ENCODE measurements at regions not wholly inside any gene's neighbourhood (a gene's known extent, or its start where the extent isn't known, plus 50 kb on each side); places are given as distances from the start of the nearest gene placed in this dataset.

- H3K4me3 Mint-ChIP-seq = no peak overlapping the region
- peaks cover 0 to 2% (median 0%) of the 10 kb centered on the region in 8 donors for H3K9me3 Mint-ChIP-seq
- Histone ChIP-seq H3K27ac (ENCODE audit: low read depth, low read length) (no peak overlapping the region), H3K9me3 (ENCODE audit: control insufficient read depth in 1 of 2, low read length in 2 of 2) (no peaks in the 10 kb centered on the region), H3K4me3 (ENCODE audit: low read length in 2 of 2) (no peak overlapping the region), H3K36me3 (ENCODE audit: insufficient read depth, low read length) (no peaks in the 10 kb centered on the region), H3K4me1 (ENCODE audit: insufficient read depth, low read length) (no peaks in the 10 kb centered on the region), H3K27me3 (ENCODE audit: insufficient read depth, low read length) (no peaks in the 10 kb centered on the region)
- H3K36me3 Mint-ChIP-seq = no peaks in the 10 kb centered on the region
- H3K27ac Mint-ChIP-seq = no peak overlapping the region
- intact Hi-C loops (cut with micrococcal nuclease) = no loop called here
- ChIA-PET POLR2A (ENCODE audit: partially characterized antibody) (no interaction called here), CTCF (ENCODE audit: partially characterized antibody) (no interaction called here)
- H3K4me1 Mint-ChIP-seq = no peaks in the 10 kb centered on the region
- no peak for DNase-seq
- H3K27me3 Mint-ChIP-seq = peaks cover 8 to 18% of the 10 kb centered on the region in 2 donors
These were observed 192.7 kb downstream of the C11orf91 start for GRCh38 chr11:33507967-33508366.

GRCh38 chr11:33507356-33507755, 193.3 kb downstream of the C11orf91 start:
- intact Hi-C loops (cut with micrococcal nuclease) = no loop called here

GRCh38 chr11:33505093-33505492, 195.5 kb downstream of the C11orf91 start:
- no peak overlapping the region for H3K27ac Mint-ChIP-seq
- intact Hi-C loops (cut with micrococcal nuclease) = no loop called here
- DNase-seq = no peak
- CTCF ChIA-PET (ENCODE audit: partially characterized antibody) = no interaction called here
- Histone ChIP-seq H3K27ac (ENCODE audit: low read depth, low read length) (no peak overlapping the region), H3K27me3 (ENCODE audit: insufficient read depth, low read length) (no peaks in the 10 kb centered on the region), H3K36me3 (ENCODE audit: insufficient read depth, low read length) (no peaks in the 10 kb centered on the region), H3K4me3 (ENCODE audit: low read length in 2 of 2) (no peak overlapping the region), H3K4me1 (ENCODE audit: insufficient read depth, low read length) (no peaks in the 10 kb centered on the region), H3K9me3 (ENCODE audit: control insufficient read depth in 1 of 2, low read length in 2 of 2) (no peaks in the 10 kb centered on the region)
- no peaks in the 10 kb centered on the region for H3K4me1 Mint-ChIP-seq
- H3K4me3 Mint-ChIP-seq = no peak overlapping the region
- H3K9me3 Mint-ChIP-seq = peaks cover 0 to 2% (median 0%) of the 10 kb centered on the region in 8 donors
- no peaks in the 10 kb centered on the region for H3K36me3 Mint-ChIP-seq
- peaks cover 7 to 11% of the 10 kb centered on the region in 2 donors for H3K27me3 Mint-ChIP-seq
- POLR2A ChIA-PET (ENCODE audit: partially characterized antibody) = no interaction called here

More at GRCh38 chr11:33507356-33507755, 193.3 kb downstream of the C11orf91 start:
- H3K27ac ChIP-seq (ENCODE audit: low read depth, low read length) = no peak overlapping the region
- no peak overlapping the region for H3K4me3 Mint-ChIP-seq
- ChIA-PET CTCF (ENCODE audit: partially characterized antibody) (no interaction called here), POLR2A (ENCODE audit: partially characterized antibody) (no interaction called here)
- no peak for DNase-seq
- H3K27ac Mint-ChIP-seq = no peak overlapping the region
- H3K27me3 ChIP-seq (ENCODE audit: insufficient read depth, low read length) = no peaks in the 10 kb centered on the region
- no peaks in the 10 kb centered on the region for H3K36me3 ChIP-seq (ENCODE audit: insufficient read depth, low read length)
- peaks cover 0 to 2% (median 0%) of the 10 kb centered on the region in 8 donors for H3K9me3 Mint-ChIP-seq
- H3K9me3 ChIP-seq (ENCODE audit: control insufficient read depth in 1 of 2, low read length in 2 of 2) = no peaks in the 10 kb centered on the region
- H3K4me1 ChIP-seq (ENCODE audit: insufficient read depth, low read length) = no peaks in the 10 kb centered on the region
- H3K36me3 Mint-ChIP-seq = no peaks in the 10 kb centered on the region
- no peaks in the 10 kb centered on the region for H3K4me1 Mint-ChIP-seq
- H3K4me3 ChIP-seq (ENCODE audit: low read length in 2 of 2) = no peak overlapping the region
- peaks cover 7 to 17% of the 10 kb centered on the region in 2 donors for H3K27me3 Mint-ChIP-seq

GRCh38 chr11:33500861-33501479, 199.7 kb downstream of the C11orf91 start:
- DNase-seq = no peak
- intact Hi-C loops (cut with micrococcal nuclease) = no loop called here

GRCh38 chr11:33500332-33500731, 200.3 kb downstream of the C11orf91 start:
- peaks cover 9 to 11% of the 10 kb centered on the region in 2 donors for H3K27me3 Mint-ChIP-seq
- intact Hi-C loops (cut with micrococcal nuclease) = no loop called here
- POLR2A ChIA-PET (ENCODE audit: partially characterized antibody) = no interaction called here

More at GRCh38 chr11:33500861-33501479, 199.7 kb downstream of the C11orf91 start:
- Mint-ChIP-seq H3K4me3 (no peak overlapping the region), H3K27me3 (peaks cover 9 to 12% of the 10 kb centered on the region in 2 donors), H3K36me3 (no peaks in the 10 kb centered on the region), H3K27ac (no peak overlapping the region), H3K9me3 (peaks cover 0 to 9% (median 5%) of the 10 kb centered on the region in 8 donors), H3K4me1 (no peaks in the 10 kb centered on the region)
- H3K4me3 ChIP-seq (ENCODE audit: low read length in 2 of 2) = no peak overlapping the region
- ChIA-PET POLR2A (ENCODE audit: partially characterized antibody) (no interaction called here), CTCF (ENCODE audit: partially characterized antibody) (no interaction called here)
- no peaks in the 10 kb centered on the region for H3K9me3 ChIP-seq (ENCODE audit: control insufficient read depth in 1 of 2, low read length in 2 of 2)
- no peaks in the 10 kb centered on the region for H3K36me3 ChIP-seq (ENCODE audit: insufficient read depth, low read length)
- H3K27ac ChIP-seq (ENCODE audit: low read depth, low read length) = no peak overlapping the region
- no peaks in the 10 kb centered on the region for H3K27me3 ChIP-seq (ENCODE audit: insufficient read depth, low read length)
- no peaks in the 10 kb centered on the region for H3K4me1 ChIP-seq (ENCODE audit: insufficient read depth, low read length)

GRCh38 chr11:33492596-33492995, 208.0 kb downstream of the C11orf91 start:
- Histone ChIP-seq H3K27me3 (ENCODE audit: insufficient read depth, low read length) (no peaks in the 10 kb centered on the region), H3K9me3 (ENCODE audit: control insufficient read depth in 1 of 2, low read length in 2 of 2) (no peaks in the 10 kb centered on the region), H3K4me3 (ENCODE audit: low read length in 2 of 2) (no peak overlapping the region), H3K27ac (ENCODE audit: low read depth, low read length) (no peak overlapping the region), H3K4me1 (ENCODE audit: insufficient read depth, low read length) (no peaks in the 10 kb centered on the region), H3K36me3 (ENCODE audit: insufficient read depth, low read length) (no peaks in the 10 kb centered on the region)
- peaks cover 0 to 9% (median 4%) of the 10 kb centered on the region in 8 donors for H3K9me3 Mint-ChIP-seq
- H3K4me1 Mint-ChIP-seq = no peaks in the 10 kb centered on the region
- ChIA-PET CTCF (ENCODE audit: partially characterized antibody) (no interaction called here), POLR2A (ENCODE audit: partially characterized antibody) (no interaction called here)
- H3K4me3 Mint-ChIP-seq = no peak overlapping the region
- no peaks in the 10 kb centered on the region for H3K36me3 Mint-ChIP-seq
- no peak for DNase-seq
- intact Hi-C loops (cut with micrococcal nuclease) = no loop called here
- peaks cover 6 to 11% of the 10 kb centered on the region in 2 donors for H3K27me3 Mint-ChIP-seq
- H3K27ac Mint-ChIP-seq = no peak overlapping the region

More at GRCh38 chr11:33500332-33500731, 200.3 kb downstream of the C11orf91 start:
- H3K4me3 Mint-ChIP-seq = no peak overlapping the region
- Histone ChIP-seq H3K4me3 (ENCODE audit: low read length in 2 of 2) (no peak overlapping the region), H3K27me3 (ENCODE audit: insufficient read depth, low read length) (no peaks in the 10 kb centered on the region), H3K9me3 (ENCODE audit: control insufficient read depth in 1 of 2, low read length in 2 of 2) (no peaks in the 10 kb centered on the region), H3K27ac (ENCODE audit: low read depth, low read length) (no peak overlapping the region), H3K36me3 (ENCODE audit: insufficient read depth, low read length) (no peaks in the 10 kb centered on the region), H3K4me1 (ENCODE audit: insufficient read depth, low read length) (no peaks in the 10 kb centered on the region)
- H3K36me3 Mint-ChIP-seq = no peaks in the 10 kb centered on the region
- peaks cover 0 to 9% (median 5%) of the 10 kb centered on the region in 8 donors for H3K9me3 Mint-ChIP-seq
- DNase-seq = no peak
- H3K27ac Mint-ChIP-seq = no peak overlapping the region
- CTCF ChIA-PET (ENCODE audit: partially characterized antibody) = no interaction called here
- H3K4me1 Mint-ChIP-seq = no peaks in the 10 kb centered on the region

GRCh38 chr11:33490842-33491370, 209.7 kb downstream of the C11orf91 start:
- Mint-ChIP-seq H3K27ac (no peak overlapping the region), H3K4me3 (no peak overlapping the region), H3K4me1 (no peaks in the 10 kb centered on the region), H3K9me3 (peaks cover 0 to 2% (median 0%) of the 10 kb centered on the region in 8 donors), H3K27me3 (peaks cover 5 to 15% of the 10 kb centered on the region in 2 donors), H3K36me3 (no peaks in the 10 kb centered on the region)
- Histone ChIP-seq H3K9me3 (ENCODE audit: control insufficient read depth in 1 of 2, low read length in 2 of 2) (no peaks in the 10 kb centered on the region), H3K4me3 (ENCODE audit: low read length in 2 of 2) (no peak overlapping the region), H3K4me1 (ENCODE audit: insufficient read depth, low read length) (no peaks in the 10 kb centered on the region), H3K27ac (ENCODE audit: low read depth, low read length) (no peak overlapping the region), H3K27me3 (ENCODE audit: insufficient read depth, low read length) (no peaks in the 10 kb centered on the region), H3K36me3 (ENCODE audit: insufficient read depth, low read length) (no peaks in the 10 kb centered on the region)
- POLR2A ChIA-PET (ENCODE audit: partially characterized antibody) = no interaction called here
- CTCF ChIA-PET (ENCODE audit: partially characterized antibody) = no interaction called here
- intact Hi-C loops (cut with micrococcal nuclease) = no loop called here
- DNase-seq = no peak
